HEK293 (cell line): ENCODE measurements at regions not wholly inside any gene's neighbourhood (a gene's known extent, or its start where the extent isn't known, plus 50 kb on each side); places are given as distances from the start of the nearest gene placed in this dataset.

Experiments used
- CTCF ChIA-PET: fragments of 350-600 bp; formaldehyde crosslinking; extraction: SDS; loops from one replicate; lab custom pipeline; 2021; ENCODE audit warnings: antibody characterized with exemption; lab: Yijun Ruan, JAX
- POLR2A ChIA-PET: fragments of 300-600 bp; formaldehyde crosslinking; extraction: SDS; loops from one replicate; lab custom pipeline; 2020; ENCODE audit warnings: antibody characterized with exemption, inconsistent platforms; lab: Yijun Ruan, JAX
- H3K27ac ChIP-seq: fragments of 200-500 bp; sonication (Bioruptor generic); 2 replicates; pipeline ENCODE4 v1.5.1; 2014; ENCODE audit warnings: low read depth, low read length, control low read depth, inconsistent platforms; ENCODE audit errors: extremely low read depth
- H3K36me3 ChIP-seq, 2 experiments: fragments of 200-500 bp in 1 of 2; sonication (Bioruptor generic) in 1 of 2; 1 replicate in 1 of 2; 2 replicates in 1 of 2; pipeline ENCODE4 v1.5.1; 2014 to 2017; ENCODE audit warnings: inconsistent platforms in 2 of 2, low read length in 2 of 2; ENCODE audit not compliant: control insufficient read depth in 2 of 2, insufficient read depth in 1 of 2
- H3K4me1 ChIP-seq: fragments of 200-500 bp; sonication (Bioruptor generic); 2 replicates; pipeline ENCODE4 v1.5.1; 2014; ENCODE audit warnings: mild to moderate bottlenecking, low read length, inconsistent platforms; ENCODE audit not compliant: control insufficient read depth, insufficient read depth
- H3K4me3 ChIP-seq: 2 replicates; pipeline ENCODE4 v1.5.1; 2011; ENCODE audit warnings: low read depth, mild to moderate bottlenecking, control low read depth, low read length, moderate library complexity
- H3K9me3 ChIP-seq: fragments of 200-500 bp; sonication (Bioruptor generic); 2 replicates; pipeline ENCODE4 v1.5.1; 2014; ENCODE audit warnings: low read depth, low read length, inconsistent platforms; ENCODE audit not compliant: control insufficient read depth, insufficient read depth
- FEZF1 ChIP-seq: fragments of 450-650 bp; formaldehyde crosslinking; IDR thresholded peaks from 2 replicates; pipeline ENCODE4 v1.5.1; 2016; ENCODE audit warnings: missing biosample characterization, missing genetic modification characterization
- GLIS1 ChIP-seq: fragments of 450-650 bp; formaldehyde crosslinking; IDR thresholded peaks from 2 replicates; pipeline ENCODE4 v1.5.1; 2016; ENCODE audit warnings: missing biosample characterization, missing genetic modification characterization
- HOXA7 ChIP-seq: sonication (generic); formaldehyde crosslinking; IDR thresholded peaks from 2 replicates; pipeline ENCODE4 v1.8.1; 2022; ENCODE audit warnings: missing genetic modification reagents, borderline replicate concordance
- HOXC10 ChIP-seq: sonication (generic); formaldehyde crosslinking; IDR thresholded peaks from 2 replicates; pipeline ENCODE4 v1.8.1; 2023; ENCODE audit warnings: mild to moderate bottlenecking, missing genetic modification reagents
- INSM2 ChIP-seq: fragments of 450-650 bp; formaldehyde crosslinking; IDR thresholded peaks from 2 replicates; pipeline ENCODE4 v1.5.1; 2016; ENCODE audit warnings: missing biosample characterization, missing genetic modification characterization
- KLF7 ChIP-seq: fragments of 450-650 bp; formaldehyde crosslinking; IDR thresholded peaks from 2 replicates; pipeline ENCODE4 v1.5.1; 2016; ENCODE audit warnings: missing biosample characterization, missing genetic modification characterization, borderline replicate concordance
- OVOL3 ChIP-seq: fragments of 450-650 bp; formaldehyde crosslinking; IDR thresholded peaks from 2 replicates; pipeline ENCODE4 v1.5.1; 2016; ENCODE audit warnings: missing biosample characterization, missing genetic modification characterization
- RBAK ChIP-seq: fragments of 450-650 bp; formaldehyde crosslinking; IDR thresholded peaks from 2 replicates; pipeline ENCODE4 v1.5.1; 2016; ENCODE audit warnings: missing biosample characterization, missing genetic modification characterization
- SETDB1 ChIP-seq: IDR thresholded peaks from one replicate; pipeline ENCODE4 v1.6.1; 2017; ENCODE audit warnings: mild to moderate bottlenecking, low read length, moderate library complexity, mixed read lengths; ENCODE audit not compliant: insufficient read length
- TCF7L2 ChIP-seq: IDR thresholded peaks from 2 replicates; pipeline ENCODE4 v1.6.1; 2011; ENCODE audit warnings: low read depth, mild to moderate bottlenecking, inconsistent platforms, low read length, moderate library complexity, borderline replicate concordance
- ZBTB10 ChIP-seq: fragments of 450-650 bp; formaldehyde crosslinking; IDR thresholded peaks from 2 replicates; pipeline ENCODE4 v1.5.1; 2016; ENCODE audit warnings: missing biosample characterization, missing genetic modification characterization
- ZBTB26 ChIP-seq: fragments of 450-650 bp; formaldehyde crosslinking; optimal IDR thresholded peaks from 2 replicates; pipeline ENCODE3; 2016; ENCODE audit warnings: missing biosample characterization, mild to moderate bottlenecking, missing genetic modification characterization
- ZBTB6 ChIP-seq: fragments of 450-650 bp; formaldehyde crosslinking; IDR thresholded peaks from 2 replicates; pipeline ENCODE4 v1.5.1; 2017; ENCODE audit warnings: missing biosample characterization, missing genetic modification characterization
- ZNF2 ChIP-seq: fragments of 450-650 bp; formaldehyde crosslinking; IDR thresholded peaks from 2 replicates; pipeline ENCODE4 v1.5.1; 2016; ENCODE audit warnings: missing biosample characterization, missing genetic modification characterization
- ZNF214 ChIP-seq: fragments of 450-650 bp; formaldehyde crosslinking; IDR thresholded peaks from 2 replicates; pipeline ENCODE4 v1.5.1; 2017; ENCODE audit warnings: missing biosample characterization, mild to moderate bottlenecking, missing genetic modification characterization, borderline replicate concordance
- ZNF354C ChIP-seq: fragments of 450-650 bp; formaldehyde crosslinking; IDR thresholded peaks from 2 replicates; pipeline ENCODE4 v1.5.1; 2016; ENCODE audit warnings: missing biosample characterization, missing genetic modification characterization, low read depth, borderline replicate concordance
- ZNF37A ChIP-seq: fragments of 450-650 bp; IDR thresholded peaks from 2 replicates; pipeline ENCODE4 v1.5.1; 2018; ENCODE audit warnings: missing biosample characterization, missing genetic modification characterization
- ZNF391 ChIP-seq: fragments of 450-650 bp; formaldehyde crosslinking; IDR thresholded peaks from 2 replicates; pipeline ENCODE4 v1.5.1; 2016; ENCODE audit warnings: low read depth, missing biosample characterization, missing genetic modification characterization, borderline replicate concordance
- ZNF426 ChIP-seq: fragments of 450-650 bp; formaldehyde crosslinking; IDR thresholded peaks from 2 replicates; pipeline ENCODE4 v1.5.1; 2017; ENCODE audit warnings: missing biosample characterization, missing genetic modification characterization, mild to moderate bottlenecking, inconsistent platforms, moderate library complexity
- ZNF596 ChIP-seq: fragments of 450-650 bp; IDR thresholded peaks from 2 replicates; pipeline ENCODE4 v1.5.0; 2018; ENCODE audit warnings: missing biosample characterization, mild to moderate bottlenecking, missing genetic modification characterization, moderate library complexity
- ZNF610 ChIP-seq: fragments of 450-650 bp; formaldehyde crosslinking; IDR thresholded peaks from 2 replicates; pipeline ENCODE4 v1.5.1; 2016; ENCODE audit warnings: missing biosample characterization, missing genetic modification characterization, borderline replicate concordance
- ZNF677 ChIP-seq: fragments of 450-650 bp; IDR thresholded peaks from 2 replicates; pipeline ENCODE4 v1.5.0; 2018; ENCODE audit warnings: missing biosample characterization, mild to moderate bottlenecking, missing genetic modification characterization, moderate library complexity
- ZNF768 ChIP-seq: fragments of 450-650 bp; formaldehyde crosslinking; IDR thresholded peaks from 2 replicates; pipeline ENCODE4 v1.5.1; 2018; ENCODE audit warnings: missing biosample characterization, mild to moderate bottlenecking, missing genetic modification characterization
- ZSCAN18 ChIP-seq: fragments of 450-650 bp; formaldehyde crosslinking; IDR thresholded peaks from 2 replicates; pipeline ENCODE4 v1.5.1; 2016; ENCODE audit warnings: missing biosample characterization, missing genetic modification characterization

GRCh38 chr14:65840118-65840751 is 427.7 kb downstream of the FUT8 start:
- H3K36me3 ChIP-seq, result no peaks in the 10 kb centered on the region
- no peak for TF ChIP-seq FEZF1 (tag by site-specific recombination)
- no peak for TF ChIP-seq HOXA7
- peak; percentile 61 for TF ChIP-seq GLIS1 (tag by site-specific recombination)
- no peak for TF ChIP-seq ZNF354C (tag by site-specific recombination)
- TF ChIP-seq ZBTB6 (tag by site-specific recombination), result no peak
- TF ChIP-seq HOXC10 (CRISPR knock-in tag), result no peak
- TF ChIP-seq ZNF37A (tag by site-specific recombination), result no peak
- TF ChIP-seq ZSCAN18, result no peak
- TF ChIP-seq, all 188 proteins: peak for 1
- ChIA-PET CTCF (interaction anchor here (0.8 kb wide), 1 partner anchor 16 kb away, joined by 4 read pairs; no protein-coding TSS in a partner anchor), POLR2A (no interaction called here)
- Histone ChIP-seq H3K4me3 (no peak overlapping the region), H3K9me3 (no peaks in the 10 kb centered on the region), H3K4me1 (no peaks in the 10 kb centered on the region), H3K27ac (no peak overlapping the region)

GRCh38 chr14:65840786-65841185 is 428.3 kb downstream of the FUT8 start:
- TF ChIP-seq ZNF2 (tag by site-specific recombination) (no peak), OVOL3 (tag by site-specific recombination) (no peak), TCF7L2 (no peak), ZNF768 (tag by site-specific recombination) (no peak), RBAK (tag by site-specific recombination) (no peak), ZBTB10 (tag by site-specific recombination) (no peak), ZNF214 (tag by site-specific recombination) (no peak), ZNF596 (no peak), INSM2 (no peak), ZBTB26 (tag by site-specific recombination) (no peak), SETDB1 (no peak), ZNF610 (tag by site-specific recombination) (no peak), ZNF677 (tag by site-specific recombination) (no peak), ZNF426 (tag by site-specific recombination) (no peak), KLF7 (tag by site-specific recombination) (no peak), ZSCAN18 (no peak), ZNF391 (no peak)
- POLR2A ChIA-PET, result no interaction called here
- no peaks in the 10 kb centered on the region for H3K4me1 ChIP-seq
- no peak overlapping the region for H3K4me3 ChIP-seq
- H3K27ac ChIP-seq, result no peak overlapping the region
- CTCF ChIA-PET, result interaction anchor here (0.8 kb wide), 1 partner anchor 16 kb away, joined by 4 read pairs; no protein-coding TSS in a partner anchor
- no peaks in the 10 kb centered on the region for H3K36me3 ChIP-seq
- H3K9me3 ChIP-seq, result no peaks in the 10 kb centered on the region
